Uterus (tissue), 3 donors: ENCODE measurements at regions not wholly inside any gene's neighbourhood (a gene's known extent, or its start where the extent isn't known, plus 50 kb on each side); places are given as distances from the start of the nearest gene placed in this dataset.
"Not testable (repeated sequence)": the region's sequence is repeated elsewhere in the genome, so short reads cannot be mapped to it uniquely, and the experiment has no call there.

Experiments
- DNase-seq, 2 donors: peaks; one replicate each; pipeline ENCODE4 v3.0.0-alpha.2; 2019 to 2020
- H3K27ac ChIP-seq, 2 donors: fragments of 200-600 bp; sonication (generic); 1 replicate in 1 of 2; 2 replicates in 1 of 2; pipeline ENCODE4 v1.5.1; 2016 to 2018
- H3K27me3 ChIP-seq, 2 donors: fragments of 200-600 bp; sonication (generic); one replicate each; pipeline ENCODE4 v1.5.1; 2018 to 2019; ENCODE audit warnings: control low read depth in 1 of 2
- H3K36me3 ChIP-seq, 2 donors: fragments of 200-600 bp; sonication (generic); one replicate each; pipeline ENCODE4 v1.5.1; 2019; ENCODE audit warnings: control low read depth in 1 of 2
- H3K4me1 ChIP-seq, 2 donors: fragments of 200-600 bp; sonication (generic); one replicate each; pipeline ENCODE4 v1.5.1; 2018 to 2019; ENCODE audit warnings: control low read depth in 1 of 2
- H3K4me3 ChIP-seq, 2 donors: fragments of 200-600 bp; sonication (generic); 1 replicate in 1 of 2; 2 replicates in 1 of 2; pipeline ENCODE4 v1.5.1; 2018 to 2019; ENCODE audit warnings: mild to moderate bottlenecking in 1 of 2
- H3K9me3 ChIP-seq, 2 donors: fragments of 200-600 bp; sonication (generic); one replicate each; pipeline ENCODE4 v1.5.1; 2019; ENCODE audit warnings: control low read depth in 1 of 2
- CTCF ChIP-seq, 4 experiments: fragments of 200-600 bp in 2 of 4; fragments of 450-650 bp in 2 of 4; sonication (generic) in 2 of 4; IDR thresholded peaks; one replicate each; pipeline ENCODE4 v1.5.1; 2016 to 2019; ENCODE audit warnings: antibody characterized with exemption in 4 of 4, mild to moderate bottlenecking in 2 of 4, moderate library complexity in 1 of 4
- POLR2A ChIP-seq, 2 donors: fragments of 450-650 bp; IDR thresholded peaks; one replicate each; pipeline ENCODE4 v1.6.1; 2016; ENCODE audit warnings: antibody characterized with exemption in 2 of 2, mild to moderate bottlenecking in 1 of 2, moderate library complexity in 1 of 2
- intact Hi-C: fragments of 100-400 bp; cut with DNase I; formaldehyde crosslinking; loops from one replicate; pipeline ENCODE4 v1.15.1; 2023; ENCODE audit warnings: low total_unique reads
- donor health status: DM: yes; HTN: yes; CAD: no.

GRCh38 chr10:4405828-4406227 lies 420.2 kb upstream of the AKR1E2 start:
- no peak overlapping the region for H3K27ac ChIP-seq
- H3K4me3 ChIP-seq, result no peak overlapping the region
- no peaks in the 10 kb centered on the region for H3K9me3 ChIP-seq
- no peak for TF ChIP-seq POLR2A (IDR thresholded peaks at IDR 0.05)
- TF ChIP-seq CTCF (IDR thresholded peaks at IDR 0.05), result no peak
- no peak for DNase-seq
- no peaks in the 10 kb centered on the region for H3K36me3 ChIP-seq
- intact Hi-C loops, result no loop called here
- no peaks in the 10 kb centered on the region for H3K27me3 ChIP-seq
- H3K4me1 ChIP-seq, result no peaks in the 10 kb centered on the region

GRCh38 chr10:4403638-4404252 lies 422.3 kb upstream of the AKR1E2 start:
- no peak for TF ChIP-seq POLR2A (IDR thresholded peaks at IDR 0.05)
- TF ChIP-seq CTCF (IDR thresholded peaks at IDR 0.05), result no peak
- no peaks in the 10 kb centered on the region for H3K9me3 ChIP-seq
- H3K4me1 ChIP-seq, result no peaks in the 10 kb centered on the region
- H3K36me3 ChIP-seq, result no peaks in the 10 kb centered on the region
- DNase-seq, result no peak
- no peaks in the 10 kb centered on the region for H3K27me3 ChIP-seq
- intact Hi-C loops, result no loop called here
- H3K4me3 ChIP-seq, result no peak overlapping the region
- H3K27ac ChIP-seq, result no peak overlapping the region

GRCh38 chr10:4401080-4401479 lies 424.9 kb upstream of the AKR1E2 start:
- H3K4me1 ChIP-seq, DNase-seq, H3K9me3 ChIP-seq, H3K36me3 ChIP-seq, H3K27me3 ChIP-seq, H3K27ac ChIP-seq, H3K4me3 ChIP-seq, intact Hi-C loops: not testable (repeated sequence)

GRCh38 chr10:4399556-4399955 lies 426.5 kb upstream of the AKR1E2 start:
- no peaks in the 10 kb centered on the region for H3K27me3 ChIP-seq
- no peak overlapping the region for H3K27ac ChIP-seq
- intact Hi-C loops, result no loop called here
- TF ChIP-seq POLR2A (IDR thresholded peaks at IDR 0.05) (no peak), CTCF (IDR thresholded peaks at IDR 0.05) (no peak)
- no peak overlapping the region for H3K4me3 ChIP-seq
- no peaks in the 10 kb centered on the region for H3K9me3 ChIP-seq
- no peaks in the 10 kb centered on the region for H3K36me3 ChIP-seq
- H3K4me1 ChIP-seq, result no peaks in the 10 kb centered on the region
- no peak for DNase-seq

- Histone ChIP-seq H3K9me3 (no peaks in the 10 kb centered on the region), H3K4me3 (no peak overlapping the region), H3K36me3 (no peaks in the 10 kb centered on the region), H3K27me3 (no peaks in the 10 kb centered on the region), H3K27ac (no peak overlapping the region), H3K4me1 (no peaks in the 10 kb centered on the region)
- DNase-seq, result no peak
- no peak for TF ChIP-seq CTCF (IDR thresholded peaks at IDR 0.05)
- no peak for TF ChIP-seq POLR2A (IDR thresholded peaks at IDR 0.05)
- intact Hi-C loops, result no loop called here
Observed at GRCh38 chr10:4398602-4399001, 427.4 kb upstream of the AKR1E2 start.

GRCh38 chr10:4397337-4397736 lies 428.7 kb upstream of the AKR1E2 start:
- no peak for DNase-seq
- no peak overlapping the region for H3K4me3 ChIP-seq
- H3K4me1 ChIP-seq, result no peaks in the 10 kb centered on the region
- no peaks in the 10 kb centered on the region for H3K27me3 ChIP-seq
- TF ChIP-seq POLR2A (IDR thresholded peaks at IDR 0.05), result no peak
- TF ChIP-seq CTCF (IDR thresholded peaks at IDR 0.05), result no peak
- no peaks in the 10 kb centered on the region for H3K36me3 ChIP-seq
- intact Hi-C loops, result no loop called here
- no peaks in the 10 kb centered on the region for H3K9me3 ChIP-seq
- no peak overlapping the region for H3K27ac ChIP-seq
